ENCODE measurements at regions not wholly inside any gene's neighbourhood (a gene's known extent, or its start where the extent isn't known, plus 50 kb on each side); places are given as distances from the start of the nearest gene placed in this dataset.

GRCh38 chr5:5925191-5925590 is 453.2 kb downstream of the MED10 start:
- TF ChIP-seq CTCF (IDR thresholded peaks at IDR 0.05; ENCODE audit: extremely low read depth, missing control alignments) = no peak
- DNase-seq (ENCODE audit: low spot score) = no peak

GRCh38 chr5:5919411-5919810 is 458.9 kb downstream of the MED10 start:
- DNase-seq (ENCODE audit: low spot score) = no peak
- no peak for TF ChIP-seq CTCF (IDR thresholded peaks at IDR 0.05; ENCODE audit: extremely low read depth, missing control alignments)

- TF ChIP-seq CTCF (IDR thresholded peaks at IDR 0.05; ENCODE audit: extremely low read depth, missing control alignments) = no peak
- DNase-seq (ENCODE audit: low spot score) = no peak
Measured at GRCh38 chr5:5906778-5907177, 471.6 kb downstream of the MED10 start.

GRCh38 chr5:5905186-5905585 is 473.2 kb downstream of the MED10 start:
- DNase-seq (ENCODE audit: low spot score) = no peak
- TF ChIP-seq CTCF (IDR thresholded peaks at IDR 0.05; ENCODE audit: extremely low read depth, missing control alignments) = no peak

GRCh38 chr5:5904113-5904512 is 474.2 kb downstream of the MED10 start:
- DNase-seq (ENCODE audit: low spot score) = no peak
- no peak for TF ChIP-seq CTCF (IDR thresholded peaks at IDR 0.05; ENCODE audit: extremely low read depth, missing control alignments)

GRCh38 chr5:5902678-5903646 is 475.4 kb downstream of the MED10 start:
- no peak for TF ChIP-seq CTCF (IDR thresholded peaks at IDR 0.05; ENCODE audit: extremely low read depth, missing control alignments)
- DNase-seq (ENCODE audit: low spot score) = no peak

- no peak for DNase-seq (ENCODE audit: low spot score)
- no peak for TF ChIP-seq CTCF (IDR thresholded peaks at IDR 0.05; ENCODE audit: extremely low read depth, missing control alignments)
Measured at GRCh38 chr5:5900350-5900749, 477.9 kb downstream of the ICE1 start.
